NCI-H774 (cell line): ENCODE measurements at regions not wholly inside any gene's neighbourhood (a gene's known extent, or its start where the extent isn't known, plus 50 kb on each side); places are given as distances from the start of the nearest gene placed in this dataset.

Source experiments
- DNase-seq: peaks from one replicate; lab custom pipeline; 2025; lab: John Stamatoyannopoulos, UW

GRCh38 chr17:14762736-14763479 lies 462.0 kb downstream of the HS3ST3B1 start:
- DNase-seq, result no peak

- no peak for DNase-seq
Observed at GRCh38 chr17:14760719-14761411, 460.0 kb downstream of the HS3ST3B1 start.

- no peak for DNase-seq
Observed at GRCh38 chr17:14760212-14760611, 459.3 kb downstream of the HS3ST3B1 start.

- DNase-seq, result no peak
Observed at GRCh38 chr17:14759325-14759724, 458.4 kb downstream of the HS3ST3B1 start.

GRCh38 chr17:14756479-14756878 lies 455.6 kb downstream of the HS3ST3B1 start:
- no peak for DNase-seq

- no peak for DNase-seq
Observed at GRCh38 chr17:14755002-14755401, 454.1 kb downstream of the HS3ST3B1 start.

- no peak for DNase-seq
Observed at GRCh38 chr17:14753383-14753782, 452.5 kb downstream of the HS3ST3B1 start.

- no peak for DNase-seq
Observed at GRCh38 chr17:14752011-14752410, 451.1 kb downstream of the HS3ST3B1 start.

- no peak for DNase-seq
Observed at GRCh38 chr17:14750866-14751265, 450.0 kb downstream of the HS3ST3B1 start.

GRCh38 chr17:14749269-14749668 lies 448.4 kb downstream of the HS3ST3B1 start:
- DNase-seq, result no peak

GRCh38 chr17:14748036-14748710 lies 447.3 kb downstream of the HS3ST3B1 start:
- no peak for DNase-seq

- no peak for DNase-seq
Observed at GRCh38 chr17:14747603-14747950, 446.7 kb downstream of the HS3ST3B1 start.

- no peak for DNase-seq
Observed at GRCh38 chr17:14746822-14747602, 446.1 kb downstream of the HS3ST3B1 start.

GRCh38 chr17:14745541-14745940 lies 444.7 kb downstream of the HS3ST3B1 start:
- no peak for DNase-seq

- no peak for DNase-seq
Observed at GRCh38 chr17:14744761-14745473, 444.0 kb downstream of the HS3ST3B1 start.

- no peak for DNase-seq
Observed at GRCh38 chr17:14741491-14741890, 440.6 kb downstream of the HS3ST3B1 start.

- no peak for DNase-seq
Observed at GRCh38 chr17:14739656-14740431, 439.0 kb downstream of the HS3ST3B1 start.

GRCh38 chr17:14738652-14738988 lies 437.7 kb downstream of the HS3ST3B1 start:
- no peak for DNase-seq

GRCh38 chr17:14737984-14738651 lies 437.2 kb downstream of the HS3ST3B1 start:
- no peak for DNase-seq

- no peak for DNase-seq
Observed at GRCh38 chr17:14736631-14737030, 435.8 kb downstream of the HS3ST3B1 start.
